Endothelial cell of umbilical vein (primary cell): ENCODE measurements at regions not wholly inside any gene's neighbourhood (a gene's known extent, or its start where the extent isn't known, plus 50 kb on each side); places are given as distances from the start of the nearest gene placed in this dataset.
A peak's percentile ranks its signal among the peaks of the same experiment; 100 is the strongest.

Experiments used
- CTCF ChIP-seq, 2 donors: IDR thresholded peaks; 1 replicate in 1 of 2; 2 replicates in 1 of 2; pipeline ENCODE4 v1.5.1; 2011; ENCODE audit warnings: low read length in 2 of 2, mild to moderate bottlenecking in 2 of 2, moderate library complexity in 2 of 2, control low read depth in 1 of 2, inconsistent platforms in 1 of 2, low read depth in 1 of 2; ENCODE audit not compliant: insufficient read depth in 1 of 2; ENCODE audit errors: extremely low read depth in 1 of 2
- EZH2 ChIP-seq: IDR thresholded peaks from 2 replicates; pipeline ENCODE4 v1.6.1; 2012; ENCODE audit warnings: borderline replicate concordance, low read depth, mild to moderate bottlenecking, moderate library complexity, low read length, inconsistent platforms; ENCODE audit not compliant: severe bottlenecking
- FOS ChIP-seq: IDR thresholded peaks from 2 replicates; pipeline ENCODE4 v1.6.1; 2011; ENCODE audit warnings: mild to moderate bottlenecking, low read length, moderate library complexity, borderline replicate concordance; ENCODE audit not compliant: insufficient read depth
- GATA2 ChIP-seq: IDR thresholded peaks from 2 replicates; pipeline ENCODE4 v1.7.0; 2011; ENCODE audit warnings: low read depth, mild to moderate bottlenecking, moderate library complexity, mixed read lengths, low read length; ENCODE audit not compliant: insufficient read length, insufficient read depth
- JUN ChIP-seq: IDR thresholded peaks from 2 replicates; pipeline ENCODE4 v1.6.1; 2011; ENCODE audit warnings: borderline replicate concordance, low read depth; ENCODE audit not compliant: insufficient read length, insufficient read depth
- MAX ChIP-seq: IDR thresholded peaks from 2 replicates; pipeline ENCODE4 v1.6.1; 2011; ENCODE audit not compliant: insufficient read depth, insufficient read length
- MYC ChIP-seq: IDR thresholded peaks from one replicate; pipeline ENCODE4 v1.6.1; 2011; ENCODE audit warnings: mild to moderate bottlenecking, low read depth, low read length
- POLR2A ChIP-seq: IDR thresholded peaks from 2 replicates; pipeline ENCODE4 v1.6.1; 2012; ENCODE audit warnings: low read depth, mild to moderate bottlenecking, control low read depth, low read length
- POLR2AphosphoS5 ChIP-seq: IDR thresholded peaks from 2 replicates; pipeline ENCODE4 v1.6.1; 2012; ENCODE audit warnings: low read depth, mild to moderate bottlenecking, control low read depth, low read length, moderate library complexity; ENCODE audit not compliant: insufficient read depth

DNA sequence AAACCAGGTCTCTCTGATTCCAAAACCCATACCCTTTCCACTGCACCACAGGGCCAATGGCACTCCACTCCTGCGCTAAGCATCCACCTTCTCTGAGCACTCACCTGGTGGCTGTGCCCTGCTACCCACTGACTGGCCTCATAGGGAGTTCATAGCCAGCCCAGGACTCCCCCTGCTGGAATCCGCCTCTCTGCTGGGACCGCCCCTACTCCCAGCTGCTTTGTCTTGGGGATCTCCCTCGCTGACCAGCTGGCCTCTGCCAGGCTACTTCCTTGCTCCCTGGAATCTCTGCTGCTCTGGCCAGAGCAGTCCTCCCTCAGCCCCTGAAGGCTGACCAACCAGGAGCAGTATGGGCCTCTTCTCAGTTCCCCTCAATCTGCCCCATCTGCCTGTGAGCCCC, 129.7 kb downstream of the FAXC start:
- TF ChIP-seq CTCF (IDR thresholded peaks at IDR 0.05; ENCODE audit: extremely low read depth in 1 of 2, insufficient read depth in 1 of 2, low read depth in 1 of 2, low read length in 2 of 2), result peak in 1 of 2 donors; percentile 3
- TF ChIP-seq POLR2AphosphoS5, result no peak
- TF ChIP-seq EZH2, result no peak
- no peak for TF ChIP-seq POLR2A
- no peak for TF ChIP-seq FOS
- TF ChIP-seq MYC, result no peak
- no peak for TF ChIP-seq MAX
- no peak for TF ChIP-seq JUN
- TF ChIP-seq GATA2, result no peak
